Caco-2 (cell line): ENCODE measurements at regions not wholly inside any gene's neighbourhood (a gene's known extent, or its start where the extent isn't known, plus 50 kb on each side); places are given as distances from the start of the nearest gene placed in this dataset.
"Not testable (repeated sequence)": the region's sequence is repeated elsewhere in the genome, so short reads cannot be mapped to it uniquely, and the experiment has no call there.

Experiments
- BruUV-seq: library from RNA; stranded (reverse); fragments of 400-500 nt; replicated peaks from 2 replicates; lab custom pipeline; 2021; lab: Mats Ljungman, UMichigan
- CTCF ChIA-PET: fragments of 300-600 bp; sonication (Branson Sonifier 250); formaldehyde crosslinking; loops from one replicate; lab custom pipeline; 2022; ENCODE audit warnings: antibody characterized with exemption; lab: Charles Lee
- POLR2A ChIA-PET: fragments of 300-600 bp; sonication (Branson Sonifier 250); formaldehyde crosslinking; loops from one replicate; lab custom pipeline; 2022; ENCODE audit warnings: antibody characterized with exemption; lab: Charles Lee
- DNase-seq, 2 experiments: peaks; one replicate each; pipeline versions ENCODE4 v3.0.0 to v3.0.0-alpha.2; 2020 to 2022
- H3K27me3 ChIP-seq: replicated peaks from 2 replicates; pipeline ENCODE4 v1.6.0; 2011; ENCODE audit warnings: low read length; ENCODE audit not compliant: control insufficient read depth, insufficient read depth
- H3K36me3 ChIP-seq: 2 replicates; pipeline ENCODE4 v1.5.1; 2011; ENCODE audit warnings: low read length; ENCODE audit not compliant: control insufficient read depth, insufficient read depth
- H3K4me1 ChIP-seq: fragments of 250-450 bp; sonication (Bioruptor Pico); 2 replicates; pipeline ENCODE4 v1.5.1; 2020; ENCODE audit warnings: mild to moderate bottlenecking
- H3K4me3 ChIP-seq: 2 replicates; pipeline ENCODE4 v1.5.1; 2011; ENCODE audit warnings: low read depth, mild to moderate bottlenecking, control low read depth, low read length
- H3K9me3 ChIP-seq: fragments of 250-450 bp; sonication (Bioruptor Pico); 2 replicates; pipeline ENCODE4 v1.5.1; 2020; ENCODE audit warnings: mild to moderate bottlenecking, moderate library complexity
- H3K27ac Mint-ChIP-seq: one replicate; pipeline ENCODE4 v1.8.0; 2022; ENCODE audit warnings: mixed read lengths; ENCODE audit not compliant: unreplicated experiment
- H3K27me3 Mint-ChIP-seq: one replicate; pipeline ENCODE4 v1.8.0; 2022; ENCODE audit warnings: mixed read lengths; ENCODE audit not compliant: insufficient read depth, unreplicated experiment
- H3K36me3 Mint-ChIP-seq: one replicate; pipeline ENCODE4 v1.8.0; 2022; ENCODE audit warnings: mild to moderate bottlenecking, mixed read lengths; ENCODE audit not compliant: insufficient read depth, unreplicated experiment
- H3K4me1 Mint-ChIP-seq: one replicate; pipeline ENCODE4 v1.8.0; 2022; ENCODE audit warnings: low read depth, mixed read lengths; ENCODE audit not compliant: unreplicated experiment
- H3K4me3 Mint-ChIP-seq: one replicate; pipeline ENCODE4 v1.8.0; 2022; ENCODE audit warnings: mild to moderate bottlenecking, moderate library complexity, mixed read lengths; ENCODE audit not compliant: unreplicated experiment
- H3K9me3 Mint-ChIP-seq: one replicate; pipeline ENCODE4 v1.8.0; 2022; ENCODE audit warnings: mixed read lengths; ENCODE audit not compliant: unreplicated experiment
- CTCF ChIP-seq, 2 experiments: fragments of 200-600 bp in 1 of 2; IDR thresholded peaks; 1 replicate in 1 of 2; 2 replicates in 1 of 2; pipeline versions ENCODE4 v1.5.1 to v1.8.0; 2011 to 2022; ENCODE audit warnings: antibody characterized with exemption in 1 of 2, control low read depth in 1 of 2, inconsistent platforms in 1 of 2, low read depth in 1 of 2, low read length in 1 of 2, mild to moderate bottlenecking in 1 of 2, moderate library complexity in 1 of 2; ENCODE audit not compliant: insufficient read depth in 1 of 2, severe bottlenecking in 1 of 2, unreplicated experiment in 1 of 2
- intact Hi-C: fragments of 100-400 bp; cut with micrococcal nuclease; formaldehyde crosslinking; loops from one replicate; pipeline ENCODE4 v1.10.0; 2022; ENCODE audit not compliant: unreplicated experiment

DNA sequence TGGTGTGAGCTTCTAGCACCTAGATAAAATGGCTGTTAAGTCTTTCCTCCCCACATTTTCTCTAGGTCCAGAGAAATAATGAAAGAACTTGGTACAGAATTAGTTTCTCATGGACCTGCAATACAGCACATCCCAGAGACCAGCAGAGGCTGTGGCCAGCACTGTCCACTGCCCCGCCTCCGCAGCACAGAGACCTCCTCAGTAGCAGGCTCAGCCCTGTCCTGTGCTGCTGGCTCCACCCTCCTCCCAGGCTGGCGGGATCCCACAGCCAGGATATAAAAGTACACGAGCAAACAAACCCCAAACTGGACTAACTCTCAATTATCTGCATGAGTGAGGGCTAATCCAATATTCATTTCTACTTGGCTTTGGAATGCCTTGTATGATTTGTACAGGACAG is 401.5 kb downstream of the RPS6KC1 start:
- H3K4me3 Mint-ChIP-seq, result no peak overlapping the region
- TF ChIP-seq CTCF (IDR thresholded peaks at IDR 0.05; ENCODE audit: insufficient read depth in 1 of 2, low read depth in 1 of 2, low read length in 1 of 2, severe bottlenecking in 1 of 2, unreplicated experiment in 1 of 2), result no peak
- no peak overlapping the region for H3K27ac Mint-ChIP-seq
- H3K36me3 Mint-ChIP-seq, result no peaks in the 10 kb centered on the region
- H3K9me3 Mint-ChIP-seq, result no peaks in the 10 kb centered on the region
- Histone ChIP-seq H3K27me3 (no peaks in the 10 kb centered on the region), H3K4me1 (no peaks in the 10 kb centered on the region), H3K4me3 (no peak overlapping the region), H3K9me3 (no peaks in the 10 kb centered on the region; the same call in 1 of the 2 replicates), H3K36me3 (no peaks in the 10 kb centered on the region)
- intact Hi-C loops, result no loop called here
- BruUV-seq, result no TSS peak
- no peak for DNase-seq
- H3K4me1 Mint-ChIP-seq, result peaks cover 8% of the 10 kb centered on the region
- ChIA-PET CTCF (no interaction called here), POLR2A (no interaction called here)
- no peaks in the 10 kb centered on the region for H3K27me3 Mint-ChIP-seq

DNA sequence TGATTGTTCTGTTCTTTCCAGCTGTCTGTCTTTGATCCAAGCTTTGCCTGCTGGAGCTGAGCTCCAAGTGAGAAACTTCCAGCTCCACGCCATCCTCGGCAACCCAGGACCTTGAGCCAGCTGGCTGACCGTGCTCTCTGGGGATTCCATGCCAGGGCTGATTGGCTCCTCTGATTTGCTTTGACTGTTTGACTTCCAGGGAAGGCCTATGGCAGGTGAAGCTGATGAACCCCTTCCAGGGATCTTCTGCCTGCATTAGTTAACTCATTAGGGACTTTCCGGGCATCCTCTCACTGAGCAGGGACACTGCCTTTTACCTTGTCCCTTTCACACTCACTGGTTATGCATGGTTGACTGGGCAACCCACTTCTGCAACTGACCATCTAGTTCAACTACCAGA is 406.1 kb downstream of the RPS6KC1 start:
- no peak overlapping the region for H3K4me3 ChIP-seq
- DNase-seq, result no peak
- H3K4me3 Mint-ChIP-seq, result no peak overlapping the region
- no peaks in the 10 kb centered on the region for H3K27me3 ChIP-seq
- H3K9me3 ChIP-seq, result no peaks in the 10 kb centered on the region; the same call in 1 of the 2 replicates
- no TSS peak for BruUV-seq
- no peaks in the 10 kb centered on the region for H3K36me3 ChIP-seq
- intact Hi-C loops, result no loop called here
- H3K4me1 Mint-ChIP-seq, result peaks cover 8% of the 10 kb centered on the region
- POLR2A ChIA-PET, result no interaction called here
- H3K27ac Mint-ChIP-seq, result no peak overlapping the region
- no peak for TF ChIP-seq CTCF (IDR thresholded peaks at IDR 0.05; ENCODE audit: insufficient read depth in 1 of 2, low read depth in 1 of 2, low read length in 1 of 2, severe bottlenecking in 1 of 2, unreplicated experiment in 1 of 2)
- H3K27me3 Mint-ChIP-seq, result no peaks in the 10 kb centered on the region
- H3K36me3 Mint-ChIP-seq, result no peaks in the 10 kb centered on the region
- peaks cover 17% of the 10 kb centered on the region for H3K9me3 Mint-ChIP-seq
- CTCF ChIA-PET, result no interaction called here
- no peaks in the 10 kb centered on the region for H3K4me1 ChIP-seq

GRCh38 chr1:213457733-213458132 is 406.7 kb downstream of the RPS6KC1 start:
- Histone ChIP-seq H3K4me1 (no peaks in the 10 kb centered on the region), H3K36me3 (no peaks in the 10 kb centered on the region), H3K9me3 (no peaks in the 10 kb centered on the region; the same call in 1 of the 2 replicates), H3K27me3 (no peaks in the 10 kb centered on the region), H3K4me3 (no peak overlapping the region)
- Mint-ChIP-seq H3K9me3 (peaks cover 17% of the 10 kb centered on the region), H3K36me3 (no peaks in the 10 kb centered on the region), H3K4me3 (no peak overlapping the region), H3K4me1 (peaks cover 8% of the 10 kb centered on the region), H3K27me3 (no peaks in the 10 kb centered on the region), H3K27ac (no peak overlapping the region)
- POLR2A ChIA-PET, result no interaction called here
- no peak for DNase-seq
- TF ChIP-seq CTCF (IDR thresholded peaks at IDR 0.05; ENCODE audit: insufficient read depth in 1 of 2, low read depth in 1 of 2, low read length in 1 of 2, severe bottlenecking in 1 of 2, unreplicated experiment in 1 of 2), result no peak
- CTCF ChIA-PET, result no interaction called here
- BruUV-seq, result no TSS peak
- intact Hi-C loops, result no loop called here

- H3K4me1 ChIP-seq, BruUV-seq, H3K9me3 ChIP-seq, H3K4me3 Mint-ChIP-seq, H3K27me3 Mint-ChIP-seq, POLR2A ChIA-PET, H3K27me3 ChIP-seq, H3K36me3 ChIP-seq, H3K27ac Mint-ChIP-seq, intact Hi-C loops, DNase-seq, H3K4me3 ChIP-seq, H3K36me3 Mint-ChIP-seq, CTCF ChIA-PET: not testable (repeated sequence)
- Mint-ChIP-seq H3K4me1 (peaks cover 12% of the 10 kb centered on the region), H3K9me3 (peaks cover 17% of the 10 kb centered on the region)
Measured at GRCh38 chr1:213462374-213462773, 411.3 kb downstream of the RPS6KC1 start.
